Fibroblast of the aortic adventitia (primary cell): ENCODE measurements at regions not wholly inside any gene's neighbourhood (a gene's known extent, or its start where the extent isn't known, plus 50 kb on each side); places are given as distances from the start of the nearest gene placed in this dataset.

Experiments used
- DNase-seq: peaks from one replicate; pipeline ENCODE4 v3.0.0-alpha.2; 2010; ENCODE audit warnings: low read depth
- H3K4me3 ChIP-seq: 2 replicates; pipeline ENCODE4 v1.5.1; 2011; ENCODE audit warnings: low read depth, mild to moderate bottlenecking, control low read depth, low read length, moderate library complexity
- TF ChIP-seq, protein P1 (sequence below): IDR thresholded peaks from 2 replicates; pipeline ENCODE4 v1.5.1; 2011; ENCODE audit warnings: mild to moderate bottlenecking, low read length, control low read depth, inconsistent platforms; ENCODE audit not compliant: insufficient read depth

DNA sequence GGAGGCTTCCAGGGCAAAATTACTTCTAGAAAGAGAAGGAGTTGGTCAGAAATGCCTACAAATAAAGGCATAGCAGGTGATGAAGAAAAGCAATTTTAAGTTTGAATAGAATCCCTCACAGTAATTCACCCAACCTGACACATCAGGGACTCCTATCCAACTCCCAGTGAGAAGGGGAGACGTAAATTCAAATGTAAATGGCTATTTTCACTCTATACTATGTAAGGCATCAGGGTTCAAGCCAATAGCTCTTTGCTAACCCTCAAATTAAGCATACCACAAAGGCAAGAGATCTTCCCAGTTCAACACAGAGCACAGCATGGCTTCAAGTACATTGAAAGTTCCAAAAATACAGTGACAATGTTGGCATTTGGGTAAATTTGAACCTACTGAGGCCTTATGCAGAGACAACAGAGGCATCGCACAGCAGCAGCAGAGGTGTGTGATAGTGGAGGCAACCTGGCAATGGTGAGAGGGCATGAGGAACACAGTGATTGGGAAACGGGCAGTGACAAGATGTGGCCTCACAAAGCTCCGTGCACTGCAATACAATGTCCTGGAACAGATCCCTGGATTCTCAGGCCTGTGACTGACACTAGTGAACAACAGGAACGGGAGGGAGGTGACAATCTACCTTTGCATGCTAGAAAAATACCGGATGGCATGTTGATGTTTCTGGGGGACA lies 95.7 kb downstream of the VSTM2A start:
- TF ChIP-seq, protein P1, sequence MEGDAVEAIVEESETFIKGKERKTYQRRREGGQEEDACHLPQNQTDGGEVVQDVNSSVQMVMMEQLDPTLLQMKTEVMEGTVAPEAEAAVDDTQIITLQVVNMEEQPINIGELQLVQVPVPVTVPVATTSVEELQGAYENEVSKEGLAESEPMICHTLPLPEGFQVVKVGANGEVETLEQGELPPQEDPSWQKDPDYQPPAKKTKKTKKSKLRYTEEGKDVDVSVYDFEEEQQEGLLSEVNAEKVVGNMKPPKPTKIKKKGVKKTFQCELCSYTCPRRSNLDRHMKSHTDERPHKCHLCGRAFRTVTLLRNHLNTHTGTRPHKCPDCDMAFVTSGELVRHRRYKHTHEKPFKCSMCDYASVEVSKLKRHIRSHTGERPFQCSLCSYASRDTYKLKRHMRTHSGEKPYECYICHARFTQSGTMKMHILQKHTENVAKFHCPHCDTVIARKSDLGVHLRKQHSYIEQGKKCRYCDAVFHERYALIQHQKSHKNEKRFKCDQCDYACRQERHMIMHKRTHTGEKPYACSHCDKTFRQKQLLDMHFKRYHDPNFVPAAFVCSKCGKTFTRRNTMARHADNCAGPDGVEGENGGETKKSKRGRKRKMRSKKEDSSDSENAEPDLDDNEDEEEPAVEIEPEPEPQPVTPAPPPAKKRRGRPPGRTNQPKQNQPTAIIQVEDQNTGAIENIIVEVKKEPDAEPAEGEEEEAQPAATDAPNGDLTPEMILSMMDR, result no peak

DNA sequence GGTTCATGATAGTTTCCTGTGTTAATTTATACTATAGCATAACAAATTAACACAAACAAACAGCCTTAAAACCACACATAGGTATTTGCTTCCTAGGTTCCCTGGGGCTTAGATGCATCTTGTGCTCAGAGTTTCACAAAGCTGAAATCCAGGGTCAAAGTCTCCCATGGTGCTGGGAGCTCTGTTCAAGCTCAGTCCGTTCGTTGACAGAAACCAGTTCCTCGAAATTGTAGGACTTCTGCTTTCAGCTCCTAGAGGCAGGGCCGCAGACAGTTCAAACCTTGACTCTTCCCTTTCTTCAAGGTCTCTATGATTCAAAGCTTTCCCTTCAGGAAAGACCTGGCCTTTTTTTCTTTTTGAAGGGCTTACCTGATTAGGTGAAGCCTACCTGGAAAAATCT lies 90.5 kb downstream of the VSTM2A start:
- H3K4me3 ChIP-seq, result no peak overlapping the region
- TF ChIP-seq, protein P1, result no peak
- no peak for DNase-seq

More for the DNA sequence above, 95.7 kb downstream of the VSTM2A start:
- no peak for DNase-seq
- no peak overlapping the region for H3K4me3 ChIP-seq

DNA sequence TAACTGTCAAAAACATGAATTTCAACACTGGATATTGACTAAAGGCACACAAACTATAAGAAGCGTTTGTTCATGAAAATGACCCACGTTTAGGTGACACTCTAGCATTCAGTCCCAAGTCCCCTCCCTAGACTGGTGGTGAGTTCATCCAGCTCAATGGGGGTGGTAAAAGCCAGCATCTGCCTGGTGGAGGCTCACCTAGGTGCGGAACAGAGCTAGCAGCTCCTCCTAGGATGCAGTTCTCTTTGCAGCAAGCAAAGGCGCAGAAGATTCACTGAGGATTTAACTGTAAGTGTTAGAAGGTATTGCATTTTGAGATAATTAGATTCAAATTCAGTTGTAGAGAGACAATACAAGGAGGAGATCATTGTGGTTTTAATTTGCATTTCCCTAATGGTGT lies 87.6 kb downstream of the VSTM2A start:
- no peak overlapping the region for H3K4me3 ChIP-seq
- TF ChIP-seq, protein P1, result no peak
- no peak for DNase-seq

- TF ChIP-seq, protein P1, result no peak
- no peak for DNase-seq
- H3K4me3 ChIP-seq, result no peak overlapping the region
Measured at GRCh38 chr7:54622696-54623309, 80.6 kb downstream of the VSTM2A start.
